NCI-H1417 treated with DMSO at 0.1 percent for 48 hours (cell line): ENCODE measurements at regions not wholly inside any gene's neighbourhood (a gene's known extent, or its start where the extent isn't known, plus 50 kb on each side); places are given as distances from the start of the nearest gene placed in this dataset.
"Not testable (repeated sequence)": the region's sequence is repeated elsewhere in the genome, so short reads cannot be mapped to it uniquely, and the experiment has no call there.

Experiments
- DNase-seq: peaks from one replicate; lab custom pipeline; 2025; lab: John Stamatoyannopoulos, UW

- no peak for DNase-seq
Measured at GRCh38 chr10:28859791-28860190, 182.5 kb downstream of the BAMBI start.

DNA sequence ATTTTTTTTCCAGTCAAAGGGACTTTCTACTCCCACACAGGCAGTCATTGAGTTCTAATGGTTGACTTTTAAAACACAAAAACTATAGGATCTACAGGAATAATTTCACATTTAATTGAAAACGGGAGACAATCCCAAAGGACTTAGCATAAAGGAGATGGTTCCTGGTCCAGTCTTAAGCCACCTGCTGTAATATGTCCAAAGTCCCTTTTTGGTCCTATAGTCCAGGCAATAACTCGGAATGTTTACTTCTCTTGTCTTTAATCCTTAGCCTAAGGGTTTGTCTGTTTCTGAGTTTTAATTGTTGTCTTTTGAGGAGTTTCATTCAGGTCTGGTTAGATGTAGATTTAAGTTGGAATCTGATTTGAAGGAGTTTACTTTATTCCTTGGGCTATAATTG, 184.9 kb downstream of the BAMBI start:
- DNase-seq = no peak

- DNase-seq = no peak
Measured at GRCh38 chr10:28869606-28870201, 192.4 kb downstream of the BAMBI start.

DNA sequence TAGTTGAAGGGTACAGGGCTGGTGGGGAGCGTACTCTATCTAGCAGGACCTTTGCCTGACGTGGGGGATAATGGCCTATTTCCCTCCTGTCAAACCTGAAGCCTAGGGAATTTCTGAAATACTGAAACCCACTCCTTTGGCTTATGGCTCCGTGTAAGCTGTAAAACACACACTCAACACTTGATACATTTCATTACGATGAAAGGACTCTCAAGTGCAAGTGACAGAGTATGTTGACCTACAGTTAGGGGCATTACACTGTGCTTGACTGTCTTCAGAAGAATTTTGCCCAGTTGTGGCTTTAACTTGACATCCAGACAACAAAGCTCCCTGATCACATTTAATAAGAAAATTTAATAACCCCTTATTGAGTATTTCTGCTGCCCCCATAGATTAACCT, 194.3 kb downstream of the BAMBI start:
- DNase-seq = no peak

- DNase-seq = no peak
Measured at GRCh38 chr10:28872587-28873165, 195.4 kb downstream of the BAMBI start.

GRCh38 chr10:28873540-28873939, 196.2 kb downstream of the BAMBI start:
- no peak for DNase-seq

DNA sequence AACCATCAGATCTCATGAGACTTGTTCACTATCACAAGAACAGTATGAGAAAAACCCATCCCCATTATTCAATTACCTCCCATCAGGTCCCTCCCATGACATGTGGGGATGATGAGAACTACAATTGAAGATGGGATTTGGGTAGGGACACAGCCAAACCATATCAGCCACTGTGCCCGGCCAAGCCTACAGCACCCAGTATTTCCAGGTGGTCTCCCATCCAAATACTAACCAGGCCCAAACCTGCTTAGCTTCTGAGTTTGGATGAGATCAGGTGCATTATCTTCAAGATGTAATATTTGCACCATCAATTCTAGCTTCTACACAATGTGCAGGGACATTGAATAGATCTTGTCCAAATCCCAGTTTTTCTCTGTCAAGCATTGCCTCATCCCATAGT, 196.9 kb downstream of the BAMBI start:
- DNase-seq = no peak

- DNase-seq = no peak
Measured at GRCh38 chr10:28875549-28876081, 198.3 kb downstream of the BAMBI start.

DNA sequence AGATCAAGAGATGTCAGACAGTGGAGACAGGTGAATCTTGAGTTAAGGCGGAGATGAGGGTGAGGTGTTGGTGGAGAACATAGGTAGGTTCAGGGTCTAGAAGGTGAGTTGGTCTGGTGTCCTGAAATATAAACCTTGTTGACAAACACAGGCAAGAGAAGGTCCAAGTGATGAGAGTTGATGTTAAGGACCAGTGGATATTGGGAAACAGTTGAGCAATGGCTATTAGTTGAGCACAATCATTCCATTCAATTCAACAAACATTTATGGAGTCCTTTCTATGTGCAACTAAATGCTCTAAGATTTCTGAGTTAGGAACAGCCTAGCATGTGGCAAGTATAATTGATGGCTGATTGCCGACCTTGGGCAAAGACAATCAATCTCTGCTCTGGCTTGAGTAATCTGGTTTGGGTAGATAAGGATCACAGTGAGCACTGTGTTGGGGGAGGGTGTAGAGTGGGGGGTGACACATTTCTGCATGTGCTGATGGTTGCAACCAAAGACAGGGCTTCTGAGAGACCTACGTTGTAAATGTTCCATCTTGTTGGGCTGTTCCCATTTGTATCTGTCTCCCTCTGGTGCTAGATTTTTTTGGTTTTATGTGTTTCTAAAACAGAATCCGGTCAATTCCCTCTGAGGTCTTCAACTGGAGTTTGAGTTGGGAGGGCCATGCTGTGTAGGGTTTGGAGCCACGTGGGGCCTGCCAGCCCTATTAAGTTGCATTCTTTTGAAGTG, 201.1 kb downstream of the BAMBI start:
- no peak for DNase-seq

- DNase-seq = no peak
Measured at GRCh38 chr10:28879246-28879645, 201.9 kb downstream of the BAMBI start.

- DNase-seq = no peak
Measured at GRCh38 chr10:28879875-28880682, 202.8 kb downstream of the BAMBI start.

GRCh38 chr10:28880683-28880950, 203.3 kb downstream of the BAMBI start:
- DNase-seq = no peak

DNA sequence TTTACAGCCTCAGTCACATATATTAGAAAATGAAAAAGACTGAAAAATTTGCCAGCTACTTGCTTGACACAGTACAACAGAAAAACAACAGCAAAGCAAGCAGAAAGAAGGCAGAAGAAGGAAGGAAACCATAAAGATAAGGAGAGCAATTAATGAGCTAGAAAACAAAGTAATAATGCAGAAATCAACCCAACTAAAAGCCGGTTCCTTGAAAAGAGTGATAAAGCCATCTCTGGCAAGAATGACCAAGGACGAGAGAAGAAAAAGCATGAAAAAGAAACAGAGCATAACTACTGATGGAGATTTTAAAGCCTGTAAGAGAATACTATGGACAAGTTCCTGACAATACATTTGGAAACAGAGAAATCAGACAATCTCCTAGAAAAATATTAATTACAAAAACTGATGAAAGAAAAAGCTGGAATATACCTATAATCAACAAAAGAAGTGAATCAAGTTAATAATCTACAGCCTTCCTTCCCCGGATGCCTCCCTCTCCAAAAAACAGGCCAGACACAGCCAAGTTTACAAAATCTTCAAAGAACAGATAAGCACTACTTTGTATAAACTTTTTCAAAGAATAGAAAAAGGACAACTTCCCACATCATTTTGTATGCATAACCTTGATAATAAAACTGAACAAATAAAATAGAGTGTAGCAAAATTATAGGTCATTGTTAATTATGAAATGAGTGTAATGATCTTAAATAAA, 204.0 kb downstream of the BAMBI start:
- no peak for DNase-seq

GRCh38 chr10:28883741-28884423, 206.6 kb downstream of the BAMBI start:
- no peak for DNase-seq

DNA sequence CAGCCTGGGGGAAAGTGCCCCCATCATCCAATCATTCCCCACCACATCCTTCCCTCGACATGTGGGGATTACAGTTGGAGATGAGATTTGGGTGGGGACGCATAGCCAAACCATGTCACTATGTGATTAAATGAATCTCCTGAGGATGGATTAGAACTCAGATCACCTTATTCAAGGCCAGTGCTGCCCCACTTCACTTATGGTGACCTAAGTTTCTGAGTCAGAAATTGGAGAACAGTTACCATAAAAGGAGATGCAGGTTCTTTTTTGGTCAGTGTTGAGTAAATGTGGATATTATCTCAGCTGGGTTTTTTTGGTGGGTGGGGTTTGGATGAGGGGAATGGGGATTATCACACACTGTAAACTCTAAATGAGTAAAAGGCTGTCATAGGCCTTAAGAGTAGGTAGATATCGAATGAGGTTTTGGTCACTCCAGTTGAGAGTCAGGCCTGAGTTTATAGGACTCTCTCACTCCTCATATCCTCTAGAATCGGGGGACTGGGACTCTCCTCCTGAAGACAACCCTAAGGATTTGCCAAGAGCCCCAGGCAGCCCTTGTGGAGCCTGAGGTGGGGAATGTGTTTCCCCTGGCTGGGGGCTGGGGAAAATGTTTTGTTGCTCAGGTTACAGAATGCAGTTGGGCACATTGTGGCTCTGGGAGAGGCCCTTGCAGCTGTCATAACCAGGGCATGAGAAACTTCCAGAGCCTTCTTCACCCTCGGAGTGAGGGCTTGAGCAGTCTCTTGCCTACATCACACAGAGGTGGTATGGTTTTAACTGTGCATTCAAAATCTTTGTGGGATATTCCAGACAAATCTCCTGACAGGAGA, 213.0 kb downstream of the BAMBI start:
- no peak for DNase-seq

- no peak for DNase-seq
Measured at GRCh38 chr10:28891058-28891713, 213.9 kb downstream of the BAMBI start.

DNA sequence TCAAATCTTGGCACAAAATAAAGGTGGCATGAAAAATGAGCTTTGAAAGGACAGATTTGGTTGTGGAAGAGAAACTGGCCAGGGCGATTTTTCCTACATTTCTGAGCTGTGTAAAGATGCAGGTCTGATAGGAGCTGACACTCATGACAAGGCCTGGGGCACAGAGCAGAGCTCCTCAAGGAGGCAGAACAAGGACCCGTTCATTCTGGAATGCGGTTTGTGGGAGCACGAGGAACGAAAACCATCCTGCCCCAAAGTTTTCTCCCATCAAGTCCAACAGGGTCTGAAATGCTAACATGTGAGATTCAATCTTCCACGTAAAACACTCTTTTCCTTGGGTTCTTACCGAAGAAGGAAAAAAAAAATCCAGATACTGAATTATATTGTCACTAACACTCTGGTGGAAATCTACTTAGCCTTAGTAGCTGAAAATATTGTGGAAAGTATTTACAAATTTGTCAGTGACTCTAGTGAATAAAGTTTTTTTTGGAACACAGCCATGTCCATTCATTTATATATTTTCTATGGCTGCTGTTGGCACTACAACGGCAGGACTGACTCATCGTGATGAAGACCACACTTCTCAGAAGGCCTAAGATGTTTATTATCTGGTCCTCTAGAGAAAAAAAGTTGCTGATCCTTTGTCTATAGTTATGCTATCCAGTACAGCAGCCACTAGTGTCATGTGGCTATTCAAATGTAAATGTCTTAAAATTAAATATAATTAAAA, 215.7 kb downstream of the BAMBI start:
- no peak for DNase-seq

DNA sequence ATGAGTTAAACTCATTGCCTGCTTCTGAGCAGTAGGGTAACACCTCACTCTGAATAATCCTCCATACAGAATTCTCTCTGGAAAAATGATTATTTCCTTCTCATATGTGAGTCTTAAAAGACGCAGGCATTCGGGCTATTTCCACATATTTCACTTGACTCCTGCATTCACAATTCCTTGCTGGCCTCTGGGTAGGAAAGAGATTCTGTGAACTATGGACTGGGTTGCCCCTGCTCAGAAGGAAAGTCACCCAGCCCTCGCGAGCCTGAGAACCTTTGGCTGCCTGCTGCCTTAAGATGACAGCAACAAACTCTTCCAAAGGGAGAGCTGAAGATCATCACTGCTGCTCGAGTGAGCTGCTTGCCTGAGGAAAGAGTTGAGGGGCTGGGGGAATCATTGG, 216.8 kb downstream of the BAMBI start:
- no peak for DNase-seq

DNA sequence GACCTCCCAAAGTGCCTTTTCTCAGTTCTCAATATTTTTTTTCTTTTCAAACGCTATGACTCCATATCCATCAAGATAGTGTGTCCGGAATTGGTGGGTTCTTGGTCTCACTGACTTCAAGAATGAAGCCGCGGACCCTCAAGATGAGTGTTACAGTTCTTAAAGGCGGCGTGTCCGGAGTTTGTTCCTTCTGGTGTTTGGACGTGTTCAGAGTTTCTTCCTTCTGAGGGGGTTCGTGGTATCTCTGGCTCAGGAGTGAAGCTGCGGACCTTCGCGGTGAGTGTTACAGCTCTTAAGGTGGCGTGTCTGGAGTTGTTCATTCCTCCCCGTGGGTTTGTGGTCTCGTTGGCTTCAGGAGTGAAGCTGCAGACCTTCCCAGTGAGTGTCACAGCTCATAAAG, 218.3 kb downstream of the BAMBI start:
- DNase-seq = not testable (repeated sequence)
